Stimulated activated naive CD8-positive, alpha-beta T cell treated with anti-CD3 and anti-CD28 coated beads, Interleukin-15, Interleukin-2, amounts not matched to agents 100 U/mL and 50 U/mL, for 24 hours (primary cell): ENCODE measurements at regions not wholly inside any gene's neighbourhood (a gene's known extent, or its start where the extent isn't known, plus 50 kb on each side); places are given as distances from the start of the nearest gene placed in this dataset.
"Not testable (repeated sequence)": the region's sequence is repeated elsewhere in the genome, so short reads cannot be mapped to it uniquely, and the experiment has no call there.

Source experiments
- ATAC-seq: fragments of 150-1000 bp; cut with Tn5 transposase; one replicate; pipeline ENCODE4 v1.10.0; 2021
- DNase-seq: peaks from one replicate; pipeline ENCODE4 v3.0.0; 2021

DNA sequence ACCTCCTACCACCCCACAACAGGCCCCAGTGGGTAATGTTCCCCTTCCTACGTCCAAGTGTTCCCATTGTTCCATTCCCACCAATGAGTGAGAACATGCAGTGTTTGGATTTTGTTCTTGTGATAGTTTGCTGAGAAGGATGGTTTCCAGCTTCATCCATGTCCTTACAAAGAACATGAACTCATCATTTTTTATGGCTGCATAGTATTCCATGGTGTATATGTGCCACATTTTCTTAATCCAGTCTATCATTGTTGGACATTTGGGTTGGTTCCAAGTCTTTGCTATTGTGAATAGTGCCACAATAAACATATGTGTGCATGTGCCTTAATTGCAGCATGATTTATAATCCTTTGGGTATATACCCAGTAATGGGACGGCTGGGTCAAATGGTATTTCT is 81.6 kb downstream of the P2RY10 start:
- not testable (repeated sequence) for ATAC-seq, DNase-seq

DNA sequence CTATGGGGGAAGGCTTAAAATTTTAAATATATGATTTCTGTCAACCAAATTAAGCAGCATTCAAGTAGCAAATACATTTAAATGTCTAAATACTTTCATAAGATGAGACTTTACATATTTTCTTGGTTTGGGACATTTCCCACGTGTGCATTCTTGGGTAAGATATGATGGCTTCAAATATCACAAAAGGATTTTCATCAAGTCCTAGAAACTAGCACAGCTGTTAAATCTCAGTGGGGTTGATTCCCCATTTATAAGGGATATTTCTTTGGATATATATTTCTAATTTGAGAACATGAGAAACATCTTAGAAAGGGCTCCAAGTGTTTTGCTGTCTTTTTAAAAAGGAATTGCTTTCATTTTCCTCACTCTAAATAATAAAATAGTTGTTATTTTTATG is 90.2 kb downstream of the P2RY10 start:
- no peak for DNase-seq
- no peak for ATAC-seq

DNA sequence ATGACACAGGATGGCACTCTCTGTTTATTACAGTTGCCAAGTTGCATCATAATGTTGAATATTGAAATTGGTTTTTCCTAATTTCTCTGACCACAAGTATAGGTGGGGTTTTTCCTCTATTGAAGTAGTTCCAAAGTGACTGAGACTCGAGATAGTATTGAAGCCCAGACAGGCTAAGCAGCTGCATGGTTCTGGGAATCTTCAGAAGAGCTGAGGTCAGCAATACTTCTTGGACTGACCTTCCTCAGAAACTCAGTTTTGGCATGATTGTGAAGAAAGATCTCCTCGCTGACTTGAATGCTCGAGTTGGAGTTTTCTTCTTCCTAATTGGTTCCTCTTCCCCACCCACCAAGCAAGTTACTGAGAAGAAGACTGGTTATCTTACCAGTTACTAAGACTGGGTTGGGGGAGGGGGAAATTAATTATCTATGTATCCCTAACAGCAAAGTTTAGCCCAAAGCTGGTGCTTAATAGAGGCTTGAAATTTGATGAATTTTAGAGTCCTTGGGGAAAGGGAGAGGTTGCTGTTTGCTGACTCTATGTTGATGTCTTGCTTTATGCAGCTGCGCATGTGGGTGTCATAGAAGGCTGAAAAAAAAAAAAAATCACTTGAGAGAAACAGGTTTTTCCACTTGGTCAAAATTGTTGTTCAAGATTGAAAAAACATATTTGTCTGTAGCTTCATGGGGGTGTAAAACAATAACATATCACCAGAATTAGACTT is 91.1 kb downstream of the P2RY10 start:
- ATAC-seq (no peak), DNase-seq (no peak)

DNA sequence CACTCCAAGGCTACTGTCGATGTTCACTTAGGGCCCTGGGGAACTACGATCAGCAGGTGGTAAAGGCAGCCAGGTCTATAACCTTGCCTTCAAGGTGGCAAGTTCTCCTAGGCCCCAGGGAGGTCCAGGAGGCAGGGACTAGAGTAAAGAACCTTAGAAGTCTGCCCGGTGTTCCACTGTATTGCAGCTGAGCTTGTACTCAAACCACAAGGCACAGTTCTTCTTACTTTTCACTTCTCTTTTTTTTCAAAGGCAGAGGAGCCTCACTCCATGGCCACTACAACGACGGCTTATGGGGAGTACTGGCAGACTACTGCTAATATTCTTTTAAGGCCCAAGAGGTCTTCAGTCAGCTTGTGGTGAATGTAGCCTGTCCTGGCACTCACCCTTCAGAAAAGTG is 78.8 kb upstream of the GPR174 start:
- no peak for DNase-seq
- no peak for ATAC-seq

DNA sequence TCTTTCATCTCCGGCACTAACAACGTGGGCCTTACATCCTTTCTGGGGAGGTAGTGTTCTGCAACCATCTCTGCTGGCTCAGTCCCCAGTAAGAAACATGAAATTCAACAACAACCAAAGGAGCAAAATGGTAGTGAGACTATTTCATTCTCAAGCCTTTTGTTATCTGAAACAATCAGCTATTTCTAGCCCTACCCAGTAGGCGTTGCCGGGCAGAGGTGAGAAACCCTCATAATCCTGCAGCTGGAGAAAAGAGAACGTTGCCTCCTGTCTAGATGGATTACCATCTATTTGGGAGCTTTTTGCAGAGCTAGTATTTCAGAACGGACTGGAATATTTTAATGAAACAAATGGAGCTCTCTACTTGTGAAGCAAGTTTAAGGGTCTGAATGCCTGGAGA is 66.4 kb upstream of the GPR174 start:
- DNase-seq: no peak
- ATAC-seq: no peak

DNA sequence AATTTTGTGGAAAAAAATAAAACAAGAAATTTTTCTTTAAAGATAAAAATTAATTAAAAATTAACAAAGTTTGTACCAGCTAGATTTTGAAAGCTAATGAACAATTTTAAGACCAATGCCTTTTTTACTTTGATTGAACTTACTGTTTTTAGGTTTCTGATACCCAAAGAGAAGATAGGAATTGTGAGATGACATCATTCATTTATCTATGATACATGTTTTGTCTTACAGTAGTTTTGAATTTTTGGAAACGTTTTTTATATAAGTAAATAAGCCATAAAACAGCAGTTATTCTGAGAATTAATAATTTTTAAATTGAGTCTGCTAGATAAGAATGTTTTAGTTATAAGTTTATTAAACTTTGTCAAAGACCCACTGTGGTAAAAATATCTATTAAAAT is 65.0 kb upstream of the GPR174 start:
- ATAC-seq (no peak), DNase-seq (no peak)

DNA sequence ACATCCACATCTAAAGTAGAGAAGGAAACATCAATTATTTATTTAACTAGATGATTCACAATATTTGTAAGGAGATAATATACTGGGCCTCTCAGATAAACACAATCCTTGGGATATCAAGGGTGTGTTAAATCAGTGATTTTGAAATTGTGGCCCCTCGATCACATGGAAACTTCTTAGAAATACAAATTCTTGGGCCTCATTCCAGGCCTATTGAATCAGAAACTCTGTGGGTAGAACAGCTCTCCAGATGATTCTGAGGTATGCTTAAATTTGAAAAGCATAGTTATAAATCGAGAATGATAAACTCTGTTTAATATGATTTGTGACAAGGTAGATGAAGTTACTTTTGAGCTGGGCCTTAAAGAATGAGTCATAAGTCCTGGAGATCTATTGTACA is 64.3 kb upstream of the GPR174 start:
- no peak for ATAC-seq
- no peak for DNase-seq

DNA sequence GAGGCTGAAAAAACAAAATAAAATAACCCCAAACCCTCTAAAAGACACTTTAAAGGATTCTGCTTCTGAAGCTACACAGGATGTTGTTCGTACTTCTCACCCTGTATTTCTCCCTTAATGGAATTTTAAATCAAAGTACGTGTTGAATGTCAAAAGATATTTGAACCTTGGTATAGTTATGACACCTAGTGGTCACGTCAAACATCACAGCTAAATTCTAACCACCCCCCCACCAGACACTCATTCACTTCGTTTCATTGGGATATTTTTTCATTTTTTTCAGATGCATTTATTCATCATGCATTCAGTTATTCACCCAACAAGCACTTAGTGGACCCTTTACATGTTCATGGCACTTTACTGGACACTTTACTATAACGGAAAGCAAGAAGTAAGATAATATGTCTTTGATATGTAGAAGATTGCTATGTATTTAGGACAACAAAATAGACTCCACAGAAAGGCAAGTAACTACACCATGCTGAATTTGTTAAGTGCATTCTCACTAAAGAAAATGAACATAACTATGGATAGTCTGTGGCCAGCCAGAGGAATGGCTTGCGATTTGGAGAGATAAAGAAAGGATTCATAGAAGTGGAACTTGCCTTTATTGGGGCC is 62.5 kb upstream of the GPR174 start:
- no peak for DNase-seq
- ATAC-seq: peak; percentile 63

DNA sequence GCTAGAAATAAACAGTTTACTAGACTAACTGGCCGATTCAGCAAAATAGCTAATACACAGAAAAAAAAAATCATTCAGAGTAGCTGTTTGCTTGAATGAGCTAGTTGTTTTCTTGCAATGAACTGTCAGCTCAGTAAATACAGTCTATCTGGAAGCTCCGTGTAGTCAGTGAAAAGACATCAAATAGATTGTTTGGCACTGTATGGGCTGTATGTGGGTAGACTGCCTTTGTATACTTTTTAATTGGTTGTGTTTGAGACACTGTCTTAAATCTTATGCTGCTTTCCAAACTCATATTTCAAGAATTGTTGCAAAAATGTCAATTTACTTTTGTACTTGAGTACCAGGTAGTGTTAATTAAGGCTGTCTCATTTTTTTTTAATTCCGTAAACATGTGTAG is 61.6 kb upstream of the GPR174 start:
- DNase-seq: no peak
- no peak for ATAC-seq

DNA sequence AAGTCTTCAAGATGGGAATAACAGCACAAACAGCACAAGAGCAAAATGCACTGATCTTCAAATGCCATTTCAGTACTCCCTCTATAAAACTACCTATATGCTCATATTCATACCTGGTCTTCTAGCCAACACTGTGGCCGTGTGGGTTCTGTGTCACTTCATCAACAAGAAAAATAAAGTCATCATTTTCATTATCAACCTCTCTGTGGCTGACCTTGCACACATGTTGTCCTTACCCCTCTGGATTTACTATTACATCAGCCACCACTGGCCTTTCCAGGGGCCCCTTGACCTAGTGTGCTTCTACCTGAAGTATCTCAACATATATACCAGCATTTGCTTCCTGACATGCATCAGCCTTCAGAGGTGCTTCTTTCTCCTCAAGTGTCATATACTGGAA is 59.6 kb upstream of the GPR174 start:
- ATAC-seq: peak; percentile 40
- no peak for DNase-seq

DNA sequence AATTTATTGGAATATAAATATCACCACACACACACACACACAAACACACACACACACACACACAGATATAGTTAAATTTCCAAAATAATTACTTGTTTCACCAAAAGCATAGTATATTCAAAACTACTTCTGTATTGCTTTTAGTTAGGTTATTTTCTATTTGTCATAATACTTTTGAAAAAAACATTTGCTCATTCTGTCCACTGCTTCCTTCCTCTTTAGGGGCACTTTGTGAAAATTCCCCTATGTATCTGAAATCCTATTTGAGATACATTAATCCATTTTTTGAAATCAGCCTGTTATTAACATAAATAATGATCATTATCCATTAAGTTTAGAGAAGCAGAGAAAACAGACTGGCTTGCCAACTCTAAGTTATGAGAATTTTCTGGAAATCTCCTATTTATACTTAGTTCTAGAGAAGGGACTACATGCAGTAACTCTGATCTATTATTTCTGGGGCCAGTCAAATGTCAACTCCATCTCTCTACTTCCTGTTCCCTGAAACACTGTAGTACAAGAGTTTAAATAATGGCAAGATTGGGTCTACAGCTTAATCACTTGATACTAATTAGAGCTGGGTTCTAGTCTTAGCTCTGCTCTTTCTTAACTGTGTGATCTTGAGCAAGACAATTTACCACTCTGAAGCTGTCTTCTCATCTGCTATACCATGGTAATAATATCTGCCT is 54.4 kb upstream of the GPR174 start:
- no peak for DNase-seq
- ATAC-seq: no peak

DNA sequence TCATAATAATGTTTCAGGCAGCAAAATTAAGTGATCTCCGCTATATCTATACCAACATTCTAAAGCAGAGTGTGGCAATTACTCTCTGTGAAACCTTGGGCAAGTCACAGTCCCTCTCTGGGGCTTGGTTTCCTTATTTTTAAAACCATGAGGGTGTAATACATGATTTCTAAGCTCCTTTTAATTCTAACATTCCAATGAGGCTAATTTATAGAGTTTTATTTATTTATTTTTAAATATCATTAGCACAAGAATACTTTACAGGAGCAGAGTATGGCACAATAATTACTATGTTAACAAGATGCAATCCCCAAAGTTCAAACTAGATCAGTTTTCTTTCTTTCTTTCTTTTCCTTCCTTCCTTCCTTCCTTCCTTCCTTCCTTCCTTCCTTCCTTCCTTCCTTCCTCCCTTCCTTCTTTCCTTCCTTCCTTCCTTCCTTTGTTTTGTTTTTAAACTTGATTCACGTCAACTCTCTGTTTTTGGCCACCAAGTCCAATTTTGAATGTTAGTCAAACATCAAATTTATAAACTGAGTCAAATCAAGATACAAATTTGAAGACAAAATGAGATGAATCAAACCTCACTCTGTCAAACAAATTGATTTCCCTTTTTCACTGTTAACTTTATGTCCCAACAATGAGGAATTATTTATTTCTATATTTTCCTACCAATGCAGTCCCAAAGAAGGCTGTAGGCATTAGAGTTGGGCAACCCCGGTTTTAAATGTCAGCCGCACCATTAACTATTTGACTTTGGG is 50.2 kb upstream of the GPR174 start:
- DNase-seq (no peak), ATAC-seq (no peak)
